GM23338 (cell line): ENCODE measurements at regions not wholly inside any gene's neighbourhood (a gene's known extent, or its start where the extent isn't known, plus 50 kb on each side); places are given as distances from the start of the nearest gene placed in this dataset.

ENCODE experiments used
- ATAC-seq: fragments of 200-7000 bp; cut with Tn5 transposase; 3 replicates; pipeline ENCODE4 v1.9.1; 2020
- DNase-seq: peaks from one replicate; pipeline ENCODE4 v3.0.0-alpha.2; 2015; ENCODE audit warnings: low spot score
- H2AFZ ChIP-seq: fragments of 200-600 bp; sonication (generic); 2 replicates; pipeline ENCODE4 v1.8.0; 2016; ENCODE audit warnings: antibody characterized with exemption, mild to moderate bottlenecking, moderate library complexity
- H3F3A ChIP-seq: fragments of 200-600 bp; sonication (generic); replicated peaks from 2 replicates; pipeline ENCODE4 v1.8.0; 2017; ENCODE audit warnings: antibody characterized with exemption, mixed run types, low read depth
- H3K27ac ChIP-seq: fragments of 200-600 bp; sonication (generic); 2 replicates; pipeline ENCODE4 v1.6.1; 2016; ENCODE audit warnings: low read depth
- H3K27me3 ChIP-seq: fragments of 200-600 bp; sonication (generic); 2 replicates; pipeline ENCODE4 v1.8.0; 2016; ENCODE audit warnings: mild to moderate bottlenecking, mixed run types, moderate library complexity; ENCODE audit not compliant: insufficient read depth
- H3K36me3 ChIP-seq: fragments of 200-600 bp; sonication (generic); 2 replicates; pipeline ENCODE4 v1.8.0; 2016; ENCODE audit warnings: mild to moderate bottlenecking; ENCODE audit not compliant: insufficient read depth
- H3K4me1 ChIP-seq: fragments of 200-600 bp; sonication (generic); 2 replicates; pipeline ENCODE4 v1.8.0; 2016; ENCODE audit warnings: mild to moderate bottlenecking, moderate library complexity; ENCODE audit not compliant: insufficient read depth
- H3K4me2 ChIP-seq: fragments of 200-600 bp; sonication (generic); 2 replicates; pipeline ENCODE4 v1.7.1; 2017; ENCODE audit warnings: mixed run types
- H3K4me3 ChIP-seq: fragments of 200-600 bp; sonication (generic); 2 replicates; pipeline ENCODE4 v1.6.1; 2016; ENCODE audit warnings: mixed run types
- H3K79me2 ChIP-seq: fragments of 200-600 bp; sonication (generic); replicated peaks from 2 replicates; pipeline ENCODE4 v1.8.0; 2017; ENCODE audit warnings: mild to moderate bottlenecking; ENCODE audit not compliant: insufficient read depth
- H3K9me2 ChIP-seq: fragments of 200-600 bp; sonication (generic); 2 replicates; pipeline ENCODE4 v1.8.0; 2017; ENCODE audit not compliant: insufficient read depth
- H4K20me1 ChIP-seq: fragments of 200-600 bp; sonication (generic); replicated peaks from 2 replicates; pipeline ENCODE4 v1.8.0; 2017; ENCODE audit warnings: mild to moderate bottlenecking; ENCODE audit not compliant: insufficient read depth
- H3K27ac Mint-ChIP-seq: 2 replicates; pipeline ENCODE4 v1.8.0; 2020; ENCODE audit warnings: inconsistent platforms, mild to moderate bottlenecking, moderate library complexity, mixed read lengths
- H3K27me3 Mint-ChIP-seq: 3 replicates; pipeline ENCODE4 v1.8.0; 2022; ENCODE audit warnings: low read depth, mild to moderate bottlenecking, moderate library complexity, mixed read lengths, inconsistent platforms; ENCODE audit not compliant: insufficient read depth, poor library complexity
- H3K36me3 Mint-ChIP-seq: 3 replicates; pipeline ENCODE4 v1.8.0; 2021; ENCODE audit warnings: low read depth, mild to moderate bottlenecking, inconsistent platforms, moderate library complexity, mixed read lengths
- H3K4me1 Mint-ChIP-seq: 3 replicates; pipeline ENCODE4 v1.8.0; 2020; ENCODE audit warnings: mild to moderate bottlenecking, inconsistent platforms, mixed read lengths
- H3K4me3 Mint-ChIP-seq: 3 replicates; pipeline ENCODE4 v1.8.0; 2021; ENCODE audit warnings: moderate library complexity, mild to moderate bottlenecking, inconsistent platforms, mixed read lengths
- H3K9me3 Mint-ChIP-seq: 3 replicates; pipeline ENCODE4 v1.8.0; 2020; ENCODE audit warnings: moderate library complexity, mild to moderate bottlenecking, inconsistent platforms, mixed read lengths
- CREB1 ChIP-seq: fragments of 250-450 bp; sonication (Bioruptor Pico); IDR thresholded peaks from 2 replicates; pipeline ENCODE4 v1.5.0; 2020; ENCODE audit warnings: low read depth, mild to moderate bottlenecking, moderate library complexity
- CTCF ChIP-seq, 2 experiments: fragments of 200-600 bp in 1 of 2; sonication (generic) in 1 of 2; conservative IDR thresholded peaks; 2 replicates each; pipeline versions ENCODE4 v1.5.1 to v1.6.1; 2016 to 2017; ENCODE audit warnings: antibody characterized with exemption in 2 of 2, low read depth in 2 of 2, mild to moderate bottlenecking in 2 of 2, moderate library complexity in 1 of 2
- ETS1 ChIP-seq: IDR thresholded peaks from 2 replicates; pipeline ENCODE4 v1.6.1; 2016; ENCODE audit warnings: antibody characterized with exemption
- EZH2 ChIP-seq: fragments of 200-600 bp; sonication (generic); IDR thresholded peaks from one replicate; pipeline ENCODE4 v1.8.0; 2017; ENCODE audit warnings: antibody characterized with exemption, mild to moderate bottlenecking, low read depth; ENCODE audit not compliant: unreplicated experiment
- EZH2phosphoT487 ChIP-seq: fragments of 200-600 bp; sonication (generic); IDR thresholded peaks from one replicate; pipeline ENCODE4 v1.8.1; 2018; ENCODE audit warnings: antibody characterized with exemption; ENCODE audit not compliant: unreplicated experiment
- JUNB ChIP-seq: IDR thresholded peaks from one replicate; pipeline ENCODE4 v1.6.1; 2016; ENCODE audit warnings: antibody characterized with exemption; ENCODE audit not compliant: unreplicated experiment
- NANOG ChIP-seq: IDR thresholded peaks from 2 replicates; pipeline ENCODE4 v1.6.1; 2016; ENCODE audit warnings: antibody characterized with exemption, borderline replicate concordance
- POLR2AphosphoS5 ChIP-seq: IDR thresholded peaks from 2 replicates; pipeline ENCODE4 v1.6.1; 2016; ENCODE audit warnings: antibody characterized with exemption, low read depth
- REST ChIP-seq: IDR thresholded peaks from one replicate; pipeline ENCODE4 v1.6.1; 2018; ENCODE audit warnings: antibody characterized with exemption; ENCODE audit not compliant: unreplicated experiment
- STAT1 ChIP-seq: IDR thresholded peaks from one replicate; pipeline ENCODE4 v1.6.1; 2016; ENCODE audit warnings: antibody characterized with exemption; ENCODE audit not compliant: unreplicated experiment
- ZNF114 ChIP-seq: fragments of 250-450 bp; sonication (Bioruptor Pico); IDR thresholded peaks from 2 replicates; pipeline ENCODE4 v1.5.0; 2020; ENCODE audit warnings: mild to moderate bottlenecking, moderate library complexity
- ZNF331 ChIP-seq: fragments of 250-450 bp; sonication (Bioruptor Pico); IDR thresholded peaks from 2 replicates; pipeline ENCODE4 v1.5.0; 2020; ENCODE audit warnings: low read depth, mild to moderate bottlenecking, moderate library complexity
- ZNF462 ChIP-seq: fragments of 250-450 bp; sonication (Bioruptor Pico); IDR thresholded peaks from 2 replicates; pipeline ENCODE4 v1.5.0; 2020; ENCODE audit warnings: mild to moderate bottlenecking, moderate library complexity

- peak overlapping the region; percentile 4; the same call in 1 of the 2 replicates for H3K27ac Mint-ChIP-seq
- Histone ChIP-seq H3K36me3 (no peaks in the 10 kb centered on the region), H3K27ac (no peak overlapping the region), H3K79me2 (no peaks in the 10 kb centered on the region), H2AFZ (no peak overlapping the region), H4K20me1 (no peaks in the 10 kb centered on the region), H3K4me3 (no peak overlapping the region), H3K4me1 (peaks cover 14% of the 10 kb centered on the region), H3F3A (no peaks in the 10 kb centered on the region), H3K4me2 (0 out of 2 replicates have a peak overlapping the region, but pooled peaks have one; percentile 9), H3K9me2 (peaks cover 6% of the 10 kb centered on the region; the same call in 1 of the 2 replicates), H3K27me3 (no peaks in the 10 kb centered on the region)
- no peak for TF ChIP-seq NANOG
- no peak for TF ChIP-seq ZNF462 (CRISPR knock-in tag)
- no peak for TF ChIP-seq EZH2phosphoT487
- TF ChIP-seq ETS1, result no peak
- TF ChIP-seq CREB1 (CRISPR knock-in tag), result no peak
- TF ChIP-seq REST, result no peak
- TF ChIP-seq CTCF (conservative IDR thresholded peaks at IDR 0.05; ENCODE audit: low read depth in 2 of 2), result no peak
- TF ChIP-seq STAT1, result no peak
- no peak for TF ChIP-seq ZNF114 (CRISPR knock-in tag)
- no peak for TF ChIP-seq ZNF331 (CRISPR knock-in tag)
- no peak for TF ChIP-seq JUNB
- no peak for TF ChIP-seq POLR2AphosphoS5
- no peak for TF ChIP-seq EZH2
- peaks cover 20% of the 10 kb centered on the region for H3K4me1 Mint-ChIP-seq
- no peak for DNase-seq
- H3K27me3 Mint-ChIP-seq, result no peaks in the 10 kb centered on the region
- H3K9me3 Mint-ChIP-seq, result no peaks in the 10 kb centered on the region; the same call in 2 of the 3 replicates
- ATAC-seq, result no peak
- no peak overlapping the region for H3K4me3 Mint-ChIP-seq
- H3K36me3 Mint-ChIP-seq, result no peaks in the 10 kb centered on the region
These were observed 728.6 kb upstream of the ADGRL2 start for GRCh38 chr1:81071969-81072753.
